Stomach (tissue), 4 donors: ENCODE measurements at regions not wholly inside any gene's neighbourhood (a gene's known extent, or its start where the extent isn't known, plus 50 kb on each side); places are given as distances from the start of the nearest gene placed in this dataset.
"Not testable (repeated sequence)": the region's sequence is repeated elsewhere in the genome, so short reads cannot be mapped to it uniquely, and the experiment has no call there.

Experiments
- POLR2A ChIP-seq, 4 donors: fragments of 450-650 bp; IDR thresholded peaks; one replicate each; pipeline ENCODE4 v1.6.1; 2016; ENCODE audit warnings: antibody characterized with exemption in 4 of 4, control low read depth in 2 of 4, mild to moderate bottlenecking in 1 of 4, moderate library complexity in 1 of 4
- TF ChIP-seq, protein P1 (sequence below), 7 experiments: fragments of 450-650 bp in 4 of 7; fragments of 200-600 bp in 3 of 7; sonication (generic) in 3 of 7; IDR thresholded peaks; one replicate each; pipeline ENCODE4 v1.5.1; 2016 to 2019; ENCODE audit warnings: antibody characterized with exemption in 7 of 7, control low read depth in 2 of 7, mild to moderate bottlenecking in 1 of 7

DNA sequence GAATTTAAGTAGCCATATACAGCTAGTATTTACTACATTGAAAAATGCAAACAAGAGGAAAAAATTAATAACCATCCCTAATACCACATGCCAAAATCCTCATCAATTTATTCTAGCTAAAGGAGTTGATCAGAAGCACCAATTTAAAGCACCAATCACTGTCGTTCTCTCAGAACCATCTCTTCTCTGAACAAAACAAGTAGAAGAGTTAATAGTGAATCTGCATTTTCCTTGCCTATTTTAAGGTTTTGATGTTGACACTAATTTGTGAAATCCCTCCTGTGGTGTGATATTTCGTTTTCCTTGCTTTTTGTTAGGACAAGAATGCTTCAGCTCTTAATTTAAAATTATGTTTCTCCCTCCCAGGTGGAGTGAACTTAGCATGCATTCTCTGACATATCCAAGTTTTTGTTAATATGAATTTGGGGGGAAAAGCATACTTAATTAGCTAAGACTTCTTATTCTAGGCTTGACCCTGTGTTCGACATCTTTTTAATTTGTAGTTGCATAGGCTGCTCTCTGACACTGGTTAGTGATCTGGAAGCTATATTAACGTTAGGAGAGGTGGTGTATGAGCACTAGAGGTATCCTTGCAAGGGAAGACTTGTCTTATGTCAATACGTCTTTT lies 122.0 kb downstream of the ANKRD30BL start:
- TF ChIP-seq, protein P1, sequence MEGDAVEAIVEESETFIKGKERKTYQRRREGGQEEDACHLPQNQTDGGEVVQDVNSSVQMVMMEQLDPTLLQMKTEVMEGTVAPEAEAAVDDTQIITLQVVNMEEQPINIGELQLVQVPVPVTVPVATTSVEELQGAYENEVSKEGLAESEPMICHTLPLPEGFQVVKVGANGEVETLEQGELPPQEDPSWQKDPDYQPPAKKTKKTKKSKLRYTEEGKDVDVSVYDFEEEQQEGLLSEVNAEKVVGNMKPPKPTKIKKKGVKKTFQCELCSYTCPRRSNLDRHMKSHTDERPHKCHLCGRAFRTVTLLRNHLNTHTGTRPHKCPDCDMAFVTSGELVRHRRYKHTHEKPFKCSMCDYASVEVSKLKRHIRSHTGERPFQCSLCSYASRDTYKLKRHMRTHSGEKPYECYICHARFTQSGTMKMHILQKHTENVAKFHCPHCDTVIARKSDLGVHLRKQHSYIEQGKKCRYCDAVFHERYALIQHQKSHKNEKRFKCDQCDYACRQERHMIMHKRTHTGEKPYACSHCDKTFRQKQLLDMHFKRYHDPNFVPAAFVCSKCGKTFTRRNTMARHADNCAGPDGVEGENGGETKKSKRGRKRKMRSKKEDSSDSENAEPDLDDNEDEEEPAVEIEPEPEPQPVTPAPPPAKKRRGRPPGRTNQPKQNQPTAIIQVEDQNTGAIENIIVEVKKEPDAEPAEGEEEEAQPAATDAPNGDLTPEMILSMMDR (IDR thresholded peaks at IDR 0.05), result not testable (repeated sequence)
- TF ChIP-seq POLR2A (IDR thresholded peaks at IDR 0.05), result not testable (repeated sequence)
